Pancreas (tissue), 10 donors: ENCODE measurements at regions not wholly inside any gene's neighbourhood (a gene's known extent, or its start where the extent isn't known, plus 50 kb on each side); places are given as distances from the start of the nearest gene placed in this dataset.

ENCODE experiments used
- ATAC-seq, 4 donors: fragments of 200-7000 bp; cut with Tn5 transposase; one replicate each; pipeline versions ENCODE4 v1.8.0 to v1.9.1; 2020; ENCODE audit warnings: mild to moderate bottlenecking in 4 of 4, moderate library complexity in 4 of 4
- DNase-seq, 6 donors: peaks; one replicate each; pipeline ENCODE4 v3.0.0-alpha.2; 2020
- FAIRE-seq: peaks from 2 replicates; lab custom pipeline; 2012; peaks lifted over from hg19 to GRCh38; lab: Jason Lieb, UNC
- H3K27ac ChIP-seq, 4 donors: fragments of 200-600 bp; sonication (generic); 1 replicate in 3 of 4; 2 replicates in 1 of 4; pipeline versions ENCODE4 v1.5.0 to v1.8.0; 2020
- H3K27me3 ChIP-seq, 4 donors: fragments of 200-600 bp; one replicate each; pipeline ENCODE4 v1.8.0; 2021
- H3K36me3 ChIP-seq, 3 donors: fragments of 200-600 bp; sonication (generic) in 1 of 3; one replicate each; pipeline versions ENCODE4 v1.5.0 to v1.8.0; 2020 to 2021
- H3K4me1 ChIP-seq, 3 donors: fragments of 200-600 bp; one replicate each; pipeline ENCODE4 v1.8.0; 2021
- H3K4me3 ChIP-seq, 4 donors: fragments of 200-600 bp; sonication (generic) in 2 of 4; one replicate each; pipeline versions ENCODE4 v1.5.0 to v1.8.0; 2020 to 2021
- H3K9me3 ChIP-seq, 4 donors: fragments of 200-600 bp; one replicate each; pipeline ENCODE4 v1.8.0; 2021
- WGBS, 2 donors: extraction: QIAGEN DNeasy Blood & Tissue Kit; methylation state at CpG; one replicate each; pipeline ENCODE4 v1.1.7; 2013; 5-methylcytosine and 5-hydroxymethylcytosine counted together
- intact Hi-C, 3 donors: fragments of 100-400 bp; cut with DNase I; formaldehyde crosslinking; loops; one replicate each; pipeline versions ENCODE4 v1.11.1 to v1.14.2; 2022
- TF ChIP-seq, protein P1 (sequence below), 4 donors: fragments of 200-600 bp; sonication (generic) in 3 of 4; IDR thresholded peaks; one replicate each; pipeline versions ENCODE4 v1.5.0 to v1.8.0; 2021; ENCODE audit warnings: antibody characterized with exemption in 4 of 4
- donor health status: healthy with polysubstance abuse.
- donor health status: DM: no; HTN: no; CAD: no; lungs with moderate emphysema.
- donor health status: DM: no; HTN: no; CAD: no.
- donor health status: control.
- donor health status: control.
- donor health status: Bipolar disorder and iron deficiency.
- donor health status: DM: yes; HTN: yes; CAD: no.
- donor health status: DM: no; HTN: no; CAD: no.
- donor health status: DM: no; HTN: no; CAD: no.
- donor health status: DM: yes; HTN: yes; CAD: no.

DNA sequence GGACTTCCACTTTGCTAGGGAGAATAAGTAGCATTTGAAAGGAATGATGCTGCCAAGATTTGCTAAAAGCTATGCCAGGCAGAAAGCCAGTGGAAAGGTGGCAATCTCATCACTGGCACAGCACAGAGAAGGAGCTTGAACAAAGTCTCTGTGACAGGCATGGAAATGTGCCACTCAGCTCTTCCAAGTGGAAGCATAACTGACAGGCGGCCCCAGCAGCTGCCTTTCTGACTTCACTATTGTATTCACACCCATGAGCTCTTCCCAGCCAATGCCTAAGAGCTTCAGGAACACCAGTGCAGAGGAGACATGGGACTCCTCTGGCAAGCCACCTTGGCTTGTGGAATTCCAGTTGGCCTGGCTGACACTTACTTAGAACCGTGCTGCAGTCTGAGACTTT, 134.6 kb upstream of the REG3G start:
- Histone ChIP-seq H3K27me3 (no peaks in the 10 kb centered on the region), H3K4me1 (no peaks in the 10 kb centered on the region), H3K4me3 (no peak overlapping the region), H3K9me3 (no peaks in the 10 kb centered on the region), H3K36me3 (no peaks in the 10 kb centered on the region), H3K27ac (no peak overlapping the region)
- FAIRE-seq (no peak), DNase-seq (no peak), ATAC-seq (no peak)
- TF ChIP-seq, protein P1, sequence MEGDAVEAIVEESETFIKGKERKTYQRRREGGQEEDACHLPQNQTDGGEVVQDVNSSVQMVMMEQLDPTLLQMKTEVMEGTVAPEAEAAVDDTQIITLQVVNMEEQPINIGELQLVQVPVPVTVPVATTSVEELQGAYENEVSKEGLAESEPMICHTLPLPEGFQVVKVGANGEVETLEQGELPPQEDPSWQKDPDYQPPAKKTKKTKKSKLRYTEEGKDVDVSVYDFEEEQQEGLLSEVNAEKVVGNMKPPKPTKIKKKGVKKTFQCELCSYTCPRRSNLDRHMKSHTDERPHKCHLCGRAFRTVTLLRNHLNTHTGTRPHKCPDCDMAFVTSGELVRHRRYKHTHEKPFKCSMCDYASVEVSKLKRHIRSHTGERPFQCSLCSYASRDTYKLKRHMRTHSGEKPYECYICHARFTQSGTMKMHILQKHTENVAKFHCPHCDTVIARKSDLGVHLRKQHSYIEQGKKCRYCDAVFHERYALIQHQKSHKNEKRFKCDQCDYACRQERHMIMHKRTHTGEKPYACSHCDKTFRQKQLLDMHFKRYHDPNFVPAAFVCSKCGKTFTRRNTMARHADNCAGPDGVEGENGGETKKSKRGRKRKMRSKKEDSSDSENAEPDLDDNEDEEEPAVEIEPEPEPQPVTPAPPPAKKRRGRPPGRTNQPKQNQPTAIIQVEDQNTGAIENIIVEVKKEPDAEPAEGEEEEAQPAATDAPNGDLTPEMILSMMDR (IDR thresholded peaks at IDR 0.05) = no peak
- intact Hi-C loops = no loop called here
- 52 to 62% methylated on average over 2 of the region's 2 CpGs for WGBS, 2 donors

DNA sequence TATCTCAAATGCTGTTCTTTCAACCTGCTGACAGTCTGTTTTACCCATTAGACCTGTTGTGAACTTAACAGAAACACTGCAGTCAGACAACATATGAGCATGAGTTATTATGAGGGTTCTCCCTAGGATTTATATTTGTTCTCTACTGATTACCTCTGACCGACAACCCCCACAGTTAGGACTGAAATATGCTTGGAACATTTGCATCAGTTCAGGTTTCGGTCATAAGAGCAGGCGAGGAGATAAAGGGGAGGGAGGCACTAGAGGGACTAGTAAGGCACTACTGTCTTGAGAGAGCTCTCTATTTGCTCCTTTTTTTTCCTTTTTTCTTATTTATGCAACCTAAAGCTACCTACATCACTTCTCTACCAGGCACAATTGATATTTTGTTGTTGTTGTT, 133.2 kb upstream of the REG3G start:
- Histone ChIP-seq H3K4me1 (no peaks in the 10 kb centered on the region), H3K9me3 (no peaks in the 10 kb centered on the region), H3K27me3 (no peaks in the 10 kb centered on the region), H3K4me3 (no peak overlapping the region), H3K36me3 (no peaks in the 10 kb centered on the region), H3K27ac (no peak overlapping the region)
- no peak for FAIRE-seq
- intact Hi-C loops = no loop called here
- DNase-seq = no peak
- 56 to 61% methylated on average over 3 of the region's 3 CpGs for WGBS, 2 donors
- no peak for ATAC-seq
- TF ChIP-seq, protein P1 (IDR thresholded peaks at IDR 0.05) = no peak

DNA sequence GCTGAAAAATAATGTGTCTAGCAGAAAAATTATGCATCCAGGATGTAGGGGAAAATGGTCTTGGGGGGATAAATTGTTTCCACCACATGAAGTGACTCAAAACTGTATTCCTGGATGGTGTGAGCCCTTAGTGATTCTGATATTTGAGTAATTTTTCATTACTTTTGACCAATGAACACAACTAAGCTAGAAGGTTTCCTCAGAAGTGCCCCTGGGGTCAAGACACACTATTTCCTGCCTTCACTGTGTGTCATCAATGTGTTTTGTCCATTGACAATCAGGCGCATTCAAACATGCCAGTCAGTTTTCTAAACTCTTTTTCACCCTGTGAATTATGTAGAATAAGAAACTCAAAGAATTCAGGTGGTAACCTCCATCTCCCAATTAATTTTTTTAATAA, 130.5 kb upstream of the REG3G start:
- Histone ChIP-seq H3K36me3 (no peaks in the 10 kb centered on the region), H3K9me3 (no peaks in the 10 kb centered on the region), H3K27ac (no peak overlapping the region), H3K27me3 (no peaks in the 10 kb centered on the region), H3K4me1 (no peaks in the 10 kb centered on the region), H3K4me3 (no peak overlapping the region)
- intact Hi-C loops = no loop called here
- DNase-seq (no peak), FAIRE-seq (no peak), ATAC-seq (no peak)
- TF ChIP-seq, protein P1 (IDR thresholded peaks at IDR 0.05) = no peak
- 79 to 97% methylated on average over 1 of the region's 1 CpG for WGBS, 2 donors

DNA sequence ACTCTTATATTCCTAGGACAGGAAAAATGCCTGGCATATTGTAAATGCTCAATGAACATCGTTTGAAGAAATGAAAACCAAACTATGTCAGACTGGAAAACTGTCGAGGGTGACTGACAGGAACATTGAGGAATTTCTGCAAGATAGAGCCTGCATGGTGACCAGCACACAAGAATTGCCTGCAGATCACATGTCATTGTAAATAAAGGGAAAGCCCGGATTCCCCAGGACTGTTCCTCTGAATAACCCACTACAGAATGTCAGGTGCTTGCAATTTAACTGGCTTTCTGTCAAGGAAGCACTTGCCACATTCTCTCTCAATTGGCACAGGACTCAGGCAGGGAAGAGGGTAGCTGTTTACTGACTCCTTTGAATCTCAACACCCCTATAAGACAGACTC, 129.0 kb upstream of the REG3G start:
- no peak for ATAC-seq
- no peak for DNase-seq
- H3K27ac ChIP-seq = no peak overlapping the region
- no peaks in the 10 kb centered on the region for H3K36me3 ChIP-seq
- H3K9me3 ChIP-seq = no peaks in the 10 kb centered on the region
- H3K4me1 ChIP-seq = no peaks in the 10 kb centered on the region
- 36 to 49% methylated on average over 3 of the region's 3 CpGs for WGBS, 2 donors
- no peak for FAIRE-seq
- H3K27me3 ChIP-seq = no peaks in the 10 kb centered on the region
- H3K4me3 ChIP-seq = no peak overlapping the region
- TF ChIP-seq, protein P1 (IDR thresholded peaks at IDR 0.05) = no peak
- intact Hi-C loops = no loop called here

- no peak for FAIRE-seq
- WGBS, 2 donors = 55 to 69% methylated on average over 1 of the region's 1 CpG
- TF ChIP-seq, protein P1 (IDR thresholded peaks at IDR 0.05) = no peak
- no peaks in the 10 kb centered on the region for H3K36me3 ChIP-seq
- no peak overlapping the region for H3K27ac ChIP-seq
- no peak overlapping the region for H3K4me3 ChIP-seq
- H3K27me3 ChIP-seq = no peaks in the 10 kb centered on the region
- no peak for ATAC-seq
- intact Hi-C loops = no loop called here
- no peaks in the 10 kb centered on the region for H3K4me1 ChIP-seq
- DNase-seq = no peak
- H3K9me3 ChIP-seq = no peaks in the 10 kb centered on the region
Observed at GRCh38 chr2:78907089-78907488, 118.4 kb upstream of the REG3G start.
